OCI-LY7 (cell line): ENCODE measurements at regions not wholly inside any gene's neighbourhood (a gene's known extent, or its start where the extent isn't known, plus 50 kb on each side); places are given as distances from the start of the nearest gene placed in this dataset.

ENCODE experiments used
- BruUV-seq: library from RNA; stranded (reverse); fragments of 400-500 nt; replicated peaks from 2 replicates; lab custom pipeline; 2021; lab: Mats Ljungman, UMichigan
- CTCF ChIA-PET: fragments of 300-600 bp; sonication (Branson Sonifier 250); formaldehyde crosslinking; loops from one replicate; lab custom pipeline; 2022; ENCODE audit warnings: antibody characterized with exemption; ENCODE audit not compliant: unreplicated experiment; lab: Charles Lee
- POLR2A ChIA-PET: fragments of 300-600 bp; sonication (Branson Sonifier 250); formaldehyde crosslinking; loops from one replicate; lab custom pipeline; 2022; ENCODE audit warnings: antibody characterized with exemption; lab: Charles Lee
- DNase-seq: peaks from one replicate; pipeline ENCODE4 v3.0.0-alpha.2; 2015; ENCODE audit warnings: low spot score
- H2AFZ ChIP-seq: fragments of 200-600 bp; sonication (generic), shearing (Covaris generic); 2 replicates; pipeline ENCODE4 v1.6.1; 2014; ENCODE audit warnings: mild to moderate bottlenecking, antibody characterized with exemption, low read length, moderate library complexity
- H3K27ac ChIP-seq: fragments of 200-600 bp; sonication (generic); 2 replicates; pipeline ENCODE4 v1.5.1; 2014; ENCODE audit warnings: mixed run types, low read depth, mild to moderate bottlenecking, moderate library complexity, low read length, inconsistent platforms; ENCODE audit not compliant: poor library complexity, severe bottlenecking
- H3K36me3 ChIP-seq: fragments of 200-600 bp; sonication (generic); 2 replicates; pipeline ENCODE4 v1.6.1; 2014; ENCODE audit warnings: mild to moderate bottlenecking, antibody characterized with exemption, low read length, moderate library complexity, mixed read lengths; ENCODE audit not compliant: insufficient read depth
- H3K4me1 ChIP-seq: fragments of 200-600 bp; sonication (generic); 2 replicates; pipeline ENCODE4 v1.5.1; 2014; ENCODE audit warnings: mild to moderate bottlenecking, low read length; ENCODE audit not compliant: insufficient read depth, poor library complexity, severe bottlenecking
- H3K4me2 ChIP-seq: fragments of 200-600 bp; sonication (generic); 2 replicates; pipeline ENCODE4 v1.6.1; 2014; ENCODE audit warnings: mild to moderate bottlenecking, low read length
- H3K4me3 ChIP-seq: fragments of 200-600 bp; sonication (generic); 2 replicates; pipeline ENCODE4 v1.5.1; 2014; ENCODE audit warnings: mild to moderate bottlenecking, low read depth, low read length; ENCODE audit not compliant: poor library complexity, severe bottlenecking
- H3K79me2 ChIP-seq: fragments of 200-600 bp; sonication (generic); 2 replicates; pipeline ENCODE4 v1.6.1; 2016; ENCODE audit warnings: low read depth, mild to moderate bottlenecking, low read length, moderate library complexity, mixed read lengths; ENCODE audit not compliant: insufficient read depth
- H3K9me2 ChIP-seq: fragments of 200-600 bp; sonication (generic); 2 replicates; pipeline ENCODE4 v1.6.1; 2016; ENCODE audit warnings: mild to moderate bottlenecking, low read length, mixed read lengths; ENCODE audit not compliant: insufficient read depth
- H3K9me3 ChIP-seq: fragments of 200-600 bp; sonication (generic); 2 replicates; pipeline ENCODE4 v1.6.1; 2014; ENCODE audit warnings: mild to moderate bottlenecking, mixed run types, low read length, mixed read lengths
- H4K20me1 ChIP-seq: fragments of 200-600 bp; sonication (generic); 2 replicates; pipeline ENCODE4 v1.6.1; 2014; ENCODE audit warnings: mild to moderate bottlenecking, antibody characterized with exemption, low read length, moderate library complexity, mixed read lengths; ENCODE audit not compliant: insufficient read depth
- EZH2phosphoT487 ChIP-seq: fragments of 200-600 bp; sonication (generic); IDR thresholded peaks from 2 replicates; pipeline ENCODE4 v1.6.1; 2018; ENCODE audit warnings: low read depth, borderline replicate concordance, mild to moderate bottlenecking, mixed run types, antibody characterized with exemption, low read length, moderate library complexity, mixed read lengths
- intact Hi-C: fragments of 100-400 bp; cut with micrococcal nuclease; formaldehyde crosslinking; loops from one replicate; pipeline ENCODE4 v1.10.0; 2022; ENCODE audit not compliant: unreplicated experiment
- TF ChIP-seq, protein P1 (sequence below): fragments of 200-600 bp; sonication (generic); conservative IDR thresholded peaks from 2 replicates; pipeline ENCODE4 v1.5.1; 2014; ENCODE audit warnings: mild to moderate bottlenecking, antibody characterized with exemption, low read length, moderate library complexity, mixed read lengths

DNA sequence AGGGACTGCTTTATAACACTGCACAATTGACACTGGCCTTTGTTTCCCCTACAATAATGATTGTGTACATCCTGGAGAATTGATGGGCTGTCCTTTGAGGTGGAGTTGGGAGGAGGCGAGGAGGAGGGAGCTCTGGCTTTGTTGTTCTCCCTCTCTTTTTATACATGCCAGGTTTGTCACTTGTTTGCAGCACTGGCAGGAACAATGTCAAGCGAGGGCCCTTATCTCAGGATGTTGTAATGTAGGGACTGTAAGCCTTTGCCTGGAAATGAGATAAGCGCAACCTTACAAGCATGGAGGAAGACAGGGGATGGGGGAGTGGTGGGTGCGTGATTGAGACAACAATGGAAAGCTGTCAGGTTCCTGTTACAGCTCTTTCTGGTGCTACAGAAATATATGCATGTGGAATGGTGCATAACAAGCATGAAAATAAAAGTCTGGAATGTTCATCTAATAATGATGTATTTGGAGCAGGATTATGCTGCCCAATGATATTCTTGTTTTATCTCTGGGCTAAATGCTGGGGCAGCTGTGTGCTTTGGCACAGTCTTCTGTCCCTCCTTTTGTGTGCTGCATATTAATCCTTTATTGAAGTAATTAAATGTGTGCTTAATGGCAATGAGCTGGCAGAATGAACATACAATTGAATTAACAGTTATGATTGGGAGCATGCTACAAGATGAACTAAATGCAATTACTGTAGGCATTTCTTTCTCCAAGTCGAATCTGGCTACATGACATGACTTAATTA, 294.4 kb downstream of the GPAT3 start:
- no peak overlapping the region for H2AFZ ChIP-seq
- no peak overlapping the region for H3K4me2 ChIP-seq
- no peak for TF ChIP-seq EZH2phosphoT487
- TF ChIP-seq, protein P1, sequence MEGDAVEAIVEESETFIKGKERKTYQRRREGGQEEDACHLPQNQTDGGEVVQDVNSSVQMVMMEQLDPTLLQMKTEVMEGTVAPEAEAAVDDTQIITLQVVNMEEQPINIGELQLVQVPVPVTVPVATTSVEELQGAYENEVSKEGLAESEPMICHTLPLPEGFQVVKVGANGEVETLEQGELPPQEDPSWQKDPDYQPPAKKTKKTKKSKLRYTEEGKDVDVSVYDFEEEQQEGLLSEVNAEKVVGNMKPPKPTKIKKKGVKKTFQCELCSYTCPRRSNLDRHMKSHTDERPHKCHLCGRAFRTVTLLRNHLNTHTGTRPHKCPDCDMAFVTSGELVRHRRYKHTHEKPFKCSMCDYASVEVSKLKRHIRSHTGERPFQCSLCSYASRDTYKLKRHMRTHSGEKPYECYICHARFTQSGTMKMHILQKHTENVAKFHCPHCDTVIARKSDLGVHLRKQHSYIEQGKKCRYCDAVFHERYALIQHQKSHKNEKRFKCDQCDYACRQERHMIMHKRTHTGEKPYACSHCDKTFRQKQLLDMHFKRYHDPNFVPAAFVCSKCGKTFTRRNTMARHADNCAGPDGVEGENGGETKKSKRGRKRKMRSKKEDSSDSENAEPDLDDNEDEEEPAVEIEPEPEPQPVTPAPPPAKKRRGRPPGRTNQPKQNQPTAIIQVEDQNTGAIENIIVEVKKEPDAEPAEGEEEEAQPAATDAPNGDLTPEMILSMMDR: no peak
- BruUV-seq: no TSS peak
- ChIA-PET CTCF (no interaction called here), POLR2A (interaction anchor here (0.5 to 2.0 kb wide), 4 partner anchors 10 to 333 kb away, joined by 3 to 5 read pairs (median 4); no protein-coding TSS in a partner anchor)
- H3K9me3 ChIP-seq: no peaks in the 10 kb centered on the region
- intact Hi-C loops: no loop called here
- H4K20me1 ChIP-seq: no peaks in the 10 kb centered on the region
- H3K4me3 ChIP-seq: no peak overlapping the region
- H3K4me1 ChIP-seq: no peaks in the 10 kb centered on the region
- no peaks in the 10 kb centered on the region for H3K79me2 ChIP-seq
- no peaks in the 10 kb centered on the region for H3K9me2 ChIP-seq
- H3K36me3 ChIP-seq: no peaks in the 10 kb centered on the region
- DNase-seq: no peak
- no peak overlapping the region for H3K27ac ChIP-seq

- CTCF ChIA-PET: no interaction called here
- Histone ChIP-seq H3K9me2 (no peaks in the 10 kb centered on the region), H3K27ac (no peak overlapping the region), H3K36me3 (no peaks in the 10 kb centered on the region), H4K20me1 (no peaks in the 10 kb centered on the region), H3K4me2 (no peak overlapping the region), H3K9me3 (no peaks in the 10 kb centered on the region), H3K4me3 (no peak overlapping the region), H3K79me2 (no peaks in the 10 kb centered on the region), H3K4me1 (no peaks in the 10 kb centered on the region), H2AFZ (no peak overlapping the region)
- intact Hi-C loops: no loop called here
- no peak for DNase-seq
- POLR2A ChIA-PET: interaction anchor here (0.6 kb wide), 2 partner anchors 12 to 18 kb away, joined by 3 read pairs; no protein-coding TSS in a partner anchor
- TF ChIP-seq, protein P1: no peak
- TF ChIP-seq EZH2phosphoT487: no peak
- BruUV-seq: no TSS peak
Measured at GRCh38 chr4:83828601-83829000, 292.7 kb downstream of the GPAT3 start.

DNA sequence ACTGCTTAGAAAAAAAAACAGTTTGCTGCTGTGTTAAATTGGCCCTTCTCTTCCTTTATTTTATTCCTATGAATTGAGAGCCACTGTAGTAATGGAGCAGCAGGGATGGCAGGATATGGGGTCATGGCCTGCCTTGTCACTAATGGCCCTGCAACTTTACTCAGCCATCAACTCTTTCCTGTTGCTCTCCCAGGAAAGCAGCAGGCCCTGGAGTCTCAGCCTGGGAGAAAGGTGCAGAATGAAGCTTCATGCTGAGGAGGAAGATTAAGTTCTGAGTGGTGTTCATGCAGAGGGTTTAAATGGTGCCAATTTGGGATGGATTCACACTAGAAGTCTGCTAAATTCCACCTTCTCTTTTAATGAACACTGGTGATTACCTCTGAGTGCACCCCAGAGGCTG, 285.6 kb downstream of the GPAT3 start:
- Histone ChIP-seq H3K4me2 (no peak overlapping the region), H2AFZ (no peak overlapping the region), H4K20me1 (no peaks in the 10 kb centered on the region), H3K9me3 (no peaks in the 10 kb centered on the region), H3K27ac (no peak overlapping the region), H3K79me2 (no peaks in the 10 kb centered on the region), H3K36me3 (no peaks in the 10 kb centered on the region), H3K4me3 (no peak overlapping the region), H3K4me1 (no peaks in the 10 kb centered on the region), H3K9me2 (no peaks in the 10 kb centered on the region)
- no peak for TF ChIP-seq EZH2phosphoT487
- TF ChIP-seq, protein P1: no peak
- DNase-seq: no peak
- ChIA-PET POLR2A (no interaction called here), CTCF (no interaction called here)
- intact Hi-C loops: no loop called here
- no TSS peak for BruUV-seq
